Panc1 (cell line): ENCODE measurements at regions not wholly inside any gene's neighbourhood (a gene's known extent, or its start where the extent isn't known, plus 50 kb on each side); places are given as distances from the start of the nearest gene placed in this dataset.

Experiments used
- ATAC-seq: fragments of 200-7000 bp; cut with Tn5 transposase; 2 replicates; pipeline ENCODE4 v1.9.1; 2020; ENCODE audit warnings: mild to moderate bottlenecking, moderate library complexity
- BruUV-seq: library from RNA; stranded (reverse); fragments of 400-500 nt; replicated peaks from 2 replicates; lab custom pipeline; 2021; lab: Mats Ljungman, UMichigan
- CTCF ChIA-PET: fragments of 300-600 bp; sonication (Branson Sonifier 250); formaldehyde crosslinking; loops from one replicate; lab custom pipeline; 2022; ENCODE audit warnings: antibody characterized with exemption; lab: Charles Lee
- POLR2A ChIA-PET: fragments of 300-600 bp; sonication (Branson Sonifier 250); formaldehyde crosslinking; loops from one replicate; lab custom pipeline; 2022; ENCODE audit warnings: antibody characterized with exemption; lab: Charles Lee
- DNase-seq: peaks from one replicate; pipeline ENCODE4 v3.0.0-alpha.2; 2010; ENCODE audit warnings: low read depth, low spot score
- H3K27ac ChIP-seq: 2 replicates; pipeline ENCODE4 v1.5.1; 2011; ENCODE audit warnings: mild to moderate bottlenecking, low read length, inconsistent platforms
- H3K27me3 ChIP-seq: fragments of 200-500 bp; sonication (Bioruptor generic); 2 replicates; pipeline ENCODE4 v1.6.0; 2014; ENCODE audit warnings: low read length, inconsistent platforms; ENCODE audit not compliant: control insufficient read depth, insufficient read depth
- H3K36me3 ChIP-seq: fragments of 200-500 bp; sonication (Bioruptor generic); 2 replicates; pipeline ENCODE4 v1.5.1; 2014; ENCODE audit warnings: inconsistent platforms, mild to moderate bottlenecking, low read length, moderate library complexity; ENCODE audit not compliant: control insufficient read depth, insufficient read depth
- H3K4me1 ChIP-seq: 2 replicates; pipeline ENCODE4 v1.5.1; 2011; ENCODE audit warnings: inconsistent platforms, mild to moderate bottlenecking, low read length, moderate library complexity; ENCODE audit not compliant: control insufficient read depth, insufficient read depth
- H3K4me3 ChIP-seq, 2 experiments: 2 replicates each; pipeline ENCODE4 v1.5.1; 2011 to 2012; ENCODE audit warnings: low read depth in 2 of 2, low read length in 2 of 2, mild to moderate bottlenecking in 2 of 2, inconsistent platforms in 1 of 2, moderate library complexity in 1 of 2
- H3K9me3 ChIP-seq: fragments of 200-500 bp; sonication (Bioruptor generic); 2 replicates; pipeline ENCODE4 v1.5.1; 2014; ENCODE audit warnings: low read depth, mild to moderate bottlenecking, inconsistent platforms, low read length, moderate library complexity; ENCODE audit not compliant: control insufficient read depth, insufficient read depth
- CTCF ChIP-seq: fragments of 450-650 bp; IDR thresholded peaks from 2 replicates; pipeline ENCODE4 v1.5.1; 2017; ENCODE audit warnings: mild to moderate bottlenecking
- POLR2AphosphoS5 ChIP-seq: IDR thresholded peaks from 2 replicates; pipeline ENCODE4 v1.6.1; 2012; ENCODE audit warnings: mild to moderate bottlenecking, low read depth, low read length, moderate library complexity
- REST ChIP-seq, 2 experiments: IDR thresholded peaks; 2 replicates each; pipeline ENCODE4 v1.6.1; 2011 to 2012; ENCODE audit warnings: low read depth in 2 of 2, control low read depth in 1 of 2, low read length in 1 of 2, mild to moderate bottlenecking in 1 of 2, moderate library complexity in 1 of 2; ENCODE audit not compliant: insufficient read depth in 1 of 2
- SIN3A ChIP-seq: IDR thresholded peaks from 2 replicates; pipeline ENCODE4 v1.6.1; 2012; ENCODE audit warnings: low read depth, mild to moderate bottlenecking, low read length, moderate library complexity, borderline replicate concordance; ENCODE audit not compliant: insufficient read depth
- TCF7L2 ChIP-seq: IDR thresholded peaks from 2 replicates; pipeline ENCODE4 v1.6.1; 2011; ENCODE audit warnings: mild to moderate bottlenecking, low read depth, low read length, inconsistent platforms
- in situ Hi-C: cut with HindIII; loops from 2 replicates; pipeline ENCODE4 v1.10.0; 2016; ENCODE audit warnings: low sequenced_read_pairs, low pct_unique_long_range_greater_than_20kb
- intact Hi-C: fragments of 100-400 bp; cut with micrococcal nuclease; formaldehyde crosslinking; loops from one replicate; pipeline ENCODE4 v1.10.0; 2022; ENCODE audit not compliant: unreplicated experiment

GRCh38 chr6:141490982-141491381 lies 641.7 kb upstream of the GJE1 start:
- in situ Hi-C loops, result no loop called here
- intact Hi-C loops, result no loop called here
- TF ChIP-seq REST (IDR thresholded peaks at IDR 0.05; ENCODE audit: insufficient read depth in 1 of 2, low read depth in 2 of 2, low read length in 1 of 2) (no peak), SIN3A (no peak), POLR2AphosphoS5 (no peak), CTCF (no peak), TCF7L2 (no peak)
- ATAC-seq, result no peak
- no peaks in the 10 kb centered on the region for H3K27me3 ChIP-seq
- POLR2A ChIA-PET, result no interaction called here
- H3K4me1 ChIP-seq, result no peaks in the 10 kb centered on the region; the same call in 1 of the 2 replicates
- no peak overlapping the region for H3K27ac ChIP-seq
- no peak overlapping the region for H3K4me3 ChIP-seq
- CTCF ChIA-PET, result no interaction called here
- DNase-seq, result no peak
- no peaks in the 10 kb centered on the region for H3K36me3 ChIP-seq
- no TSS peak for BruUV-seq
- no peaks in the 10 kb centered on the region for H3K9me3 ChIP-seq

- DNase-seq, result no peak
- H3K36me3 ChIP-seq, result no peaks in the 10 kb centered on the region
- intact Hi-C loops, result no loop called here
- H3K4me1 ChIP-seq, result peaks cover 5% of the 10 kb centered on the region; the same call in 1 of the 2 replicates
- no peak overlapping the region for H3K4me3 ChIP-seq
- in situ Hi-C loops, result no loop called here
- TF ChIP-seq SIN3A (no peak), REST (IDR thresholded peaks at IDR 0.05; ENCODE audit: insufficient read depth in 1 of 2, low read depth in 2 of 2, low read length in 1 of 2) (no peak), CTCF (no peak), TCF7L2 (no peak), POLR2AphosphoS5 (no peak)
- CTCF ChIA-PET, result no interaction called here
- H3K27ac ChIP-seq, result no peak overlapping the region; the same call in 1 of the 2 replicates
- POLR2A ChIA-PET, result no interaction called here
- H3K27me3 ChIP-seq, result no peaks in the 10 kb centered on the region
- no TSS peak for BruUV-seq
- H3K9me3 ChIP-seq, result no peaks in the 10 kb centered on the region; the same call in 1 of the 2 replicates
- ATAC-seq, result 0 out of 2 replicates have a peak, but pooled peaks have one; percentile 17
These were observed 644.2 kb upstream of the GJE1 start for GRCh38 chr6:141488488-141488887.
